Brain microvascular endothelial cell (primary cell): ENCODE measurements at regions not wholly inside any gene's neighbourhood (a gene's known extent, or its start where the extent isn't known, plus 50 kb on each side); places are given as distances from the start of the nearest gene placed in this dataset.

Experiments used
- DNase-seq: peaks from one replicate; pipeline ENCODE4 v3.0.0-alpha.2; 2020
- H3K27ac ChIP-seq: fragments of 250-450 bp; sonication (Bioruptor Pico); 2 replicates; pipeline ENCODE4 v1.5.1; 2020; ENCODE audit warnings: mild to moderate bottlenecking, moderate library complexity
- H3K27me3 ChIP-seq: fragments of 250-450 bp; sonication (Bioruptor Pico); replicated peaks from 2 replicates; pipeline ENCODE4 v1.5.1; 2020; ENCODE audit warnings: mild to moderate bottlenecking
- H3K36me3 ChIP-seq: fragments of 250-450 bp; sonication (Bioruptor Pico); replicated peaks from 2 replicates; pipeline ENCODE4 v1.5.1; 2020; ENCODE audit warnings: mild to moderate bottlenecking
- H3K4me3 ChIP-seq: 2 replicates; pipeline ENCODE4 v1.5.1; 2011; ENCODE audit warnings: low read depth, mild to moderate bottlenecking, control low read depth, low read length, moderate library complexity
- CTCF ChIP-seq: IDR thresholded peaks from 2 replicates; pipeline ENCODE4 v1.5.1; 2011; ENCODE audit warnings: low read depth, mild to moderate bottlenecking, moderate library complexity, low read length, control low read depth, inconsistent platforms; ENCODE audit errors: missing control alignments
- in situ Hi-C: cut with HindIII; loops from 2 replicates; pipeline ENCODE4 v1.10.0; 2017; ENCODE audit warnings: low sequenced_read_pairs, low pct_ligation_motif_present

DNA sequence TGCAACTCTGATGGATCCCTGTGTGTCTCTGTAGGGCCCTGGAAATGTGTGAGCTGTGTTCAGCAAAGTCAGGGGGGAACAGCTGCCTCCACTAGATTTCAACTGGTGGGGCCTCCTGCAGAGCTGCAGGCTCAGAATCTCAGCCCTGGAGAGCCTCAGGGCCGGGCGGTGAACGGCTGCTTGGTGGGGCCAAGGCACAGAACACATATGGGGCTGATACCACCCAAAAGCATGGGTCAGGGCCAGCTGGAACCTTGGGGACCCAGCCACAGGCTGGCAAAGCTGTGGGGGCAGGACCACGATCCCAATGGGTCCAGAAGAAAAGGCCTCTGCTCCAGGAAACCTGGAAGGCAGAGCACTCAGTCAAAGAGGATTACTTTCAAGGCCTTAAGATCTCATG lies 878.5 kb downstream of the BCL11B start:
- Histone ChIP-seq H3K27ac (no peak overlapping the region), H3K36me3 (no peaks in the 10 kb centered on the region), H3K27me3 (no peaks in the 10 kb centered on the region), H3K4me3 (no peak overlapping the region)
- TF ChIP-seq CTCF, result no peak
- in situ Hi-C loops, result no loop called here
- DNase-seq, result no peak

- H3K4me3 ChIP-seq, result no peak overlapping the region
- no peak for DNase-seq
- H3K36me3 ChIP-seq, result no peaks in the 10 kb centered on the region
- H3K27ac ChIP-seq, result no peak overlapping the region
- H3K27me3 ChIP-seq, result no peaks in the 10 kb centered on the region
- in situ Hi-C loops, result no loop called here
- TF ChIP-seq CTCF, result no peak
Measured at GRCh38 chr14:98404811-98405210, 867.2 kb downstream of the BCL11B start.

DNA sequence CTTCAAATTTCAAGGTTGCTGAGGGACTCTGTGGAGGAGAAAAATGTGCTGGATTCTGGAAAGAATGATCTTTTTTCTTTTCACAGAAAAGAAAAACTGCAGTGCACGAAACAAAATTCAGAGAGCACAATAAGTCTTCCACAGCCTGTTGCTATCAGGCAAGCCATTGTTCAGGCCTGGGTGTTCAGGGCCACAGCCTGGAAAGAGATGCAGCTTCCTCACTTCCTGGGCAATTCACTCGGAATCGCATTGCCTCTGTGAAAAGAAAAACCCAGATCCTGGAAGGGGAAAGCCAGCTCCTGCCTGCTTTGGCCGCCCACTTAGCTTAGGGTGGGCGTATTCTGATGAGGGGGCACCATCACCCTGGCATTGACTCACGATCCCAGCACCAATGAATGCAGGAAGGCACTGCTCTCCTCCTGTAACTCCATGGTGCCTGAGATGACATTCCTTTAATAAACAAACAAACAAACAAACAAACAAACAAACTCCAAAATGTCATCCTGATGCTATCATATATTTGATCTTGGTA lies 863.9 kb downstream of the BCL11B start:
- no peak overlapping the region for H3K4me3 ChIP-seq
- in situ Hi-C loops, result no loop called here
- H3K27ac ChIP-seq, result no peak overlapping the region
- no peak for TF ChIP-seq CTCF
- no peaks in the 10 kb centered on the region for H3K27me3 ChIP-seq
- no peaks in the 10 kb centered on the region for H3K36me3 ChIP-seq
- DNase-seq, result no peak

DNA sequence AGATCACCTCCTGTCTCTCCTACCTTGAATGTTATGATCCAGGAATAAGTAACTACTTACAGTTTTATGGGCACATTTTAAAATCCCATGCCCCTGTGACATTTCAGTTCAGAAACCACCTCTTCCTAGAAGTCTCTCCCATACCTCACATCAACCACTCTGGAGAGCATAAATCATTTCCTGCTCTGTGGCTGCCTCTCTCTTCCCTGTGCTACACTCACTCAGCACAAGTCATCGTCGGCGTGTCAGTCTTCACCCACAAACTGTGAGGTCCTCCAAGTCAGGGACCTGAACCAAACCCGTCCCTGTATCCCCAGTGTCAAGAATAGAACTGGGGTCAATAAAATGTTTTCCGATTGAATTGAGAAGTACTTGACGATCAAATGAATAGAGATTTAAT lies 863.3 kb downstream of the BCL11B start:
- Histone ChIP-seq H3K4me3 (no peak overlapping the region), H3K36me3 (no peaks in the 10 kb centered on the region), H3K27ac (no peak overlapping the region), H3K27me3 (no peaks in the 10 kb centered on the region)
- DNase-seq, result no peak
- in situ Hi-C loops, result no loop called here
- TF ChIP-seq CTCF, result no peak

- H3K27ac ChIP-seq, result no peak overlapping the region
- H3K36me3 ChIP-seq, result no peaks in the 10 kb centered on the region
- no peak overlapping the region for H3K4me3 ChIP-seq
- no peak for TF ChIP-seq CTCF
- DNase-seq, result no peak
- no peaks in the 10 kb centered on the region for H3K27me3 ChIP-seq
- in situ Hi-C loops, result no loop called here
Measured at GRCh38 chr14:98411154-98411553, 860.8 kb downstream of the BCL11B start.

DNA sequence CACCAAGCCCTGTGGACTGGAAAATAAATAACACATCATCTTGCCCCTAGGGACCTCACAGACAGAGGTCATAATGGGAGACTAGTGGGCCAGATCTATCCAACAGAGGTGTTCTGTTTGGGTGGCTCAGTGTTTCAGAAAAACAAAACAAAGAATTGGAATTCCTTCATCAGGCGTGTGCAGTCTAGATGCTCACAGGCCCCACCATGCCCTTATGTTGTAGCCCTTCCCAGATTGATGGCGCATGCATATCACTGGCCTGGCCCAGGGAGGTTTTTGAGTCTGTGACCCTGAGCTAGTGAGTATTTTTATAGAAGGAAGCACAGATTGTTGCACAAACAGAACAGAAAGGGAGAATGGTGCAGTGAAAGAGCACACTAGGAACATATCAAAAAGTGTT lies 859.6 kb downstream of the BCL11B start:
- DNase-seq, result no peak
- H3K27me3 ChIP-seq, result no peaks in the 10 kb centered on the region
- in situ Hi-C loops, result no loop called here
- H3K27ac ChIP-seq, result no peak overlapping the region
- no peak overlapping the region for H3K4me3 ChIP-seq
- no peaks in the 10 kb centered on the region for H3K36me3 ChIP-seq
- TF ChIP-seq CTCF, result no peak
